Activated B cell treated with CpG ODN at 0.5 μM for 24 hours (primary cell): ENCODE measurements at regions not wholly inside any gene's neighbourhood (a gene's known extent, or its start where the extent isn't known, plus 50 kb on each side); places are given as distances from the start of the nearest gene placed in this dataset.

Experiments
- ATAC-seq: fragments of 200-7000 bp; cut with Tn5 transposase; one replicate; pipeline ENCODE4 v1.10.0; 2021; ENCODE audit warnings: low read depth, mild to moderate bottlenecking, moderate library complexity
- CTCF ChIA-PET: fragments of 350-600 bp; sonication (Branson Sonifier 250); formaldehyde crosslinking; loops from one replicate; lab custom pipeline; 2021; ENCODE audit warnings: antibody characterized with exemption; lab: Charles Lee
- POLR2A ChIA-PET: fragments of 350-600 bp; sonication (Branson Sonifier 250); formaldehyde crosslinking; loops from one replicate; lab custom pipeline; 2021; ENCODE audit warnings: antibody characterized with exemption; lab: Charles Lee
- DNase-seq: peaks from one replicate; pipeline ENCODE4 v3.0.0; 2022
- H3K27ac Mint-ChIP-seq: one replicate; pipeline ENCODE4 v1.8.0; 2020; ENCODE audit warnings: mixed read lengths
- H3K27me3 Mint-ChIP-seq: one replicate; pipeline ENCODE4 v1.8.0; 2021; ENCODE audit warnings: mixed read lengths
- H3K36me3 Mint-ChIP-seq: one replicate; pipeline ENCODE4 v1.8.0; 2021; ENCODE audit warnings: low read depth, mixed read lengths
- H3K4me1 Mint-ChIP-seq: one replicate; pipeline ENCODE4 v1.8.0; 2021; ENCODE audit warnings: mixed read lengths
- H3K4me3 Mint-ChIP-seq: one replicate; pipeline ENCODE4 v1.8.0; 2020; ENCODE audit warnings: mild to moderate bottlenecking, mixed read lengths
- H3K9me3 Mint-ChIP-seq: one replicate; pipeline ENCODE4 v1.8.0; 2020; ENCODE audit warnings: mixed read lengths
- intact Hi-C: fragments of 100-400 bp; cut with micrococcal nuclease; formaldehyde crosslinking; loops from one replicate; pipeline ENCODE4 v1.15.1; 2024
- TF ChIP-seq, protein P1 (sequence below): fragments of 200-600 bp; IDR thresholded peaks from one replicate; pipeline ENCODE4 v1.8.0; 2022; ENCODE audit warnings: antibody characterized with exemption, mild to moderate bottlenecking

DNA sequence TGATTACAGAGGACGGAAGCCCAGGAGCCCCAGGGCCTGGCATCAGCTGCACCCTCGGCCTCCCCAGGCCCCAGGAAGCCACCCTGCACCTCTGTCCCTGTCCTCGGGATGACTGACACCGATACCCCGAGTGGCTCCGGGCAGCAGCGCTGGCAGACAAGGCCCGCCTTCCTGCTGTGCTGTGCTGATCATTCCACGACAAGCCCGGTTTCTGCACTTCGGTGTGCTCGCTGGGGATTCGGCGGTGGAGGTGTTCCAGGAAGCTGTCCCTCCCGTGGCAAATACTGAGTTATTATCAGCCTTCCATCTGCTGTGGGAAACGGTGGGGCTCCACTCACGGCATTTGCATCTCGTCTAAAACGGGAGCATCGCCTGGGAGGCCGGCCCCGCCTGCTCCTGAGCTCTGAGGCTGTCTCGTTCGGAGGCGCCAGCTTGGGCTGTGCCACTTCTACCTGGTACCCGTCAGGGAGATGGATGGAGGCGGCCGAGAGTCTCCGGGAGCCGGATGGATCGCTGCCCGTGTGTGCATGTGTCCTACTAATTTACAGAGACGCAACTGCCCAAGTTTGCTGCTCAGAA, 506.1 kb downstream of the BRD1 start:
- peaks cover 6% of the 10 kb centered on the region for H3K27me3 Mint-ChIP-seq
- POLR2A ChIA-PET = no interaction called here
- no peaks in the 10 kb centered on the region for H3K9me3 Mint-ChIP-seq

DNA sequence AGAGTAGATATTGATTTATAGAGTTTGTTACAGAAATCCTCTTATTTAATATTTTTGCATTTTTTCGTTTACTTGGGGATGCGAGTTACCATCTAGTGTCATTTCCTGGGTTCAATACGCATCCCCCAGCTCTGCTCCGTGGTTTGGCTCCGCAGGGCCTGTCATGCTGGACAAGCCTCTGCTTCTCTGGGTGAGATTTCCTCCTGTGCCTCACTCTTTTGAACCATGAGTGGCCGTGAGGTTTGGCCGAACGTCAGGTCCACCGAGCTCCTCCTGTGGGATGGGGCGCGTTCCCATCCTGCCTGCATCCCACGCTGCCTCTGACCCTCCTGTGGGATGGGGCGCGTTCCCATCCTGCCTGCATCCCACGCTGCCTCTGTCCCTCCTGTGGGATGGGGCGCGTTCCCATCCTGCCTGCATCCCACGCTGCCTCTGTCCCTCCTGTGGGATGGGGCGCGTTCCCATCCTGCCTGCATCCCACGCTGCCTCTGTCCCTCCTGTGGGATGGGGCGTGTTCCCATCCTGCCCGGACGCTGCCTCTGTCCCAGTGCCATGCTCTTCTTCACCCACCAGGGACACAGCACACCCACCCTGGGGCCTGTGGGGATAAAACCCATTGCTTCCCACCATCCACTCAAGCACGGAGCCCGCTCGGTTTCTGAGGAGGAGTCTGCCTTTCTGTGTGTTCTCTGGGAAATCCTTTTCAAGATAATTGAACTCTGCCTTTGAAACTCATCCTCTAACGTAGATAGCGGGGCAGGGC, 506.8 kb downstream of the BRD1 start:
- no peak for DNase-seq
- Mint-ChIP-seq H3K36me3 (no peaks in the 10 kb centered on the region), H3K9me3 (no peaks in the 10 kb centered on the region), H3K27me3 (peaks cover 6% of the 10 kb centered on the region), H3K4me1 (no peaks in the 10 kb centered on the region), H3K27ac (no peak overlapping the region), H3K4me3 (no peak overlapping the region)
- intact Hi-C loops = no loop called here
- TF ChIP-seq, protein P1, sequence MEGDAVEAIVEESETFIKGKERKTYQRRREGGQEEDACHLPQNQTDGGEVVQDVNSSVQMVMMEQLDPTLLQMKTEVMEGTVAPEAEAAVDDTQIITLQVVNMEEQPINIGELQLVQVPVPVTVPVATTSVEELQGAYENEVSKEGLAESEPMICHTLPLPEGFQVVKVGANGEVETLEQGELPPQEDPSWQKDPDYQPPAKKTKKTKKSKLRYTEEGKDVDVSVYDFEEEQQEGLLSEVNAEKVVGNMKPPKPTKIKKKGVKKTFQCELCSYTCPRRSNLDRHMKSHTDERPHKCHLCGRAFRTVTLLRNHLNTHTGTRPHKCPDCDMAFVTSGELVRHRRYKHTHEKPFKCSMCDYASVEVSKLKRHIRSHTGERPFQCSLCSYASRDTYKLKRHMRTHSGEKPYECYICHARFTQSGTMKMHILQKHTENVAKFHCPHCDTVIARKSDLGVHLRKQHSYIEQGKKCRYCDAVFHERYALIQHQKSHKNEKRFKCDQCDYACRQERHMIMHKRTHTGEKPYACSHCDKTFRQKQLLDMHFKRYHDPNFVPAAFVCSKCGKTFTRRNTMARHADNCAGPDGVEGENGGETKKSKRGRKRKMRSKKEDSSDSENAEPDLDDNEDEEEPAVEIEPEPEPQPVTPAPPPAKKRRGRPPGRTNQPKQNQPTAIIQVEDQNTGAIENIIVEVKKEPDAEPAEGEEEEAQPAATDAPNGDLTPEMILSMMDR = no peak
- POLR2A ChIA-PET = no interaction called here
- ATAC-seq = no peak
- CTCF ChIA-PET = no interaction called here

More for the DNA sequence above, 506.1 kb downstream of the BRD1 start:
- TF ChIP-seq, protein P1 = no peak
- CTCF ChIA-PET = no interaction called here
- intact Hi-C loops = no loop called here
- DNase-seq = no peak
- no peak for ATAC-seq
- Mint-ChIP-seq H3K36me3 (no peaks in the 10 kb centered on the region), H3K4me3 (no peak overlapping the region), H3K27ac (no peak overlapping the region), H3K4me1 (no peaks in the 10 kb centered on the region)

DNA sequence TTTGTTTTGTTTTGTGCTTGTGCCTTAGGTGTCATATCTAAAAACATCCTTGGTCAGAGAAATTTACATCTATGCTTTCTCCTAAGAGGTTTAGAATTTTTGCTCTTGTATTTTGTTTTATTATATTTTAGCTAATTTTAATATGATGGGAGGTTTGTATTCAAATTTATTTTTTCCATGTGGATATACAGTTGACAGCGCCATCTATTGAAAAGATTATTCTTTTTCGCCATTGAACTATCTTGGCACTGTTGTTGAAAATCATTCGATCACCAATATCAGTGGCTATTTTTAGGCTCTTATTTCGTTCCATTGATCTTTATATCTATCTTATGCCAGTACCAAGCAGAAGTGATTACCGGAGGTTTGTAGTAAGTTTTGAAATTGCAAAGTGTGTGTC, 510.3 kb downstream of the BRD1 start:
- ChIA-PET POLR2A (no interaction called here), CTCF (interaction anchor here (0.8 kb wide), 1 partner anchor 11 kb away, joined by 3 read pairs; no protein-coding TSS in a partner anchor)
- no peaks in the 10 kb centered on the region for H3K4me1 Mint-ChIP-seq
- TF ChIP-seq, protein P1 = no peak
- ATAC-seq = no peak
- intact Hi-C loops = no loop called here
- H3K9me3 Mint-ChIP-seq = no peaks in the 10 kb centered on the region
- peaks cover 2% of the 10 kb centered on the region for H3K27me3 Mint-ChIP-seq
- no peak overlapping the region for H3K4me3 Mint-ChIP-seq
- no peak overlapping the region for H3K27ac Mint-ChIP-seq
- no peaks in the 10 kb centered on the region for H3K36me3 Mint-ChIP-seq
- DNase-seq = no peak

DNA sequence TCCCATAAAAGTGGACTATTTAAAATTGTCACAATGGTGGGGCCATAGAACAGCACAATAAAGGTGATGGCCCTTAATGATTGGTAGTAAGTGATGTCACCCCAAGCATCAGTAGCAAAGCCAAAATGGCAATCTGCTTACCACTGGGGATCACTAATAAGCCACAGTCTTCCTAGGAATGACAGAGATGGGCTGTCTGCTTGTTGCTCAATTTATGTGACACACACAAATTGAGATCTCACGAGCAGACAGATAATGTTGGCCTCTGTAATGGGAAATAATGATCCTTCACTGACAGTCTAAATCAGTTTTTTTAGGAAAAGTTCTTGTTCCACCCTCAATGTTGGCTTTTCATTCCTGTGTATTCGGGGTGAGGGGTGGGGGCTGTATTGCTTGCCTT, 515.1 kb downstream of the BRD1 start:
- H3K9me3 Mint-ChIP-seq = no peaks in the 10 kb centered on the region
- no peak for ATAC-seq
- H3K4me3 Mint-ChIP-seq = no peak overlapping the region
- no peaks in the 10 kb centered on the region for H3K36me3 Mint-ChIP-seq
- no peaks in the 10 kb centered on the region for H3K4me1 Mint-ChIP-seq
- TF ChIP-seq, protein P1 = no peak
- ChIA-PET CTCF (no interaction called here), POLR2A (no interaction called here)
- peaks cover 9% of the 10 kb centered on the region for H3K27me3 Mint-ChIP-seq
- H3K27ac Mint-ChIP-seq = no peak overlapping the region
- DNase-seq = no peak
- intact Hi-C loops = no loop called here

DNA sequence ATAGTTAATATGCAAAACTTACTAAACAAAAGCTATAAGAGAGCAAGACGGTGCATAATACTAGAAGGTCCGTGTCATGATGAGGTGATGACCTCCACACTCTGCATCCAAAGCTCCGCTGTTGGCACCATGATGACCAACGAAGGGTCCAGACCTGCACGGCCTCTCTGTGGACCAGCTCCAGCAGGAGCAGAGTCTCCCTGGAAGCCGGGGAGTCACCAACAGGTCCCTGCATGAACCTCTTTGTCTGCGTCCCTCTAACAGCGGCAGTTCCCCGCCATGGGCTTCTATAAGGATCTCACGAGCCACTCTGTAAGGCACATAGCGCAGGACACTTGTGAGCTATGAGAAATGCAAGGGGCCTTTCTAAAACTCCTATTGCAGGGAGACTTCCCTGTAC, 517.3 kb downstream of the BRD1 start:
- no peak for DNase-seq
- Mint-ChIP-seq H3K9me3 (no peaks in the 10 kb centered on the region), H3K27ac (no peak overlapping the region), H3K27me3 (peaks cover 12% of the 10 kb centered on the region), H3K4me3 (no peak overlapping the region), H3K36me3 (no peaks in the 10 kb centered on the region), H3K4me1 (no peaks in the 10 kb centered on the region)
- intact Hi-C loops = no loop called here
- TF ChIP-seq, protein P1 = no peak
- ChIA-PET POLR2A (no interaction called here), CTCF (no interaction called here)
- ATAC-seq = no peak
